Stimulated activated effector memory CD8-positive, alpha-beta T cell treated with anti-CD3 and anti-CD28 coated beads, Interleukin-12 subunit alpha, Interleukin-12 subunit beta, amount 100 ng/mL, for 72 hours (primary cell): ENCODE measurements at regions not wholly inside any gene's neighbourhood (a gene's known extent, or its start where the extent isn't known, plus 50 kb on each side); places are given as distances from the start of the nearest gene placed in this dataset.
"Not testable (repeated sequence)": the region's sequence is repeated elsewhere in the genome, so short reads cannot be mapped to it uniquely, and the experiment has no call there.

ENCODE experiments used
- ATAC-seq: fragments of 150-1000 bp; cut with Tn5 transposase; 2 replicates; pipeline ENCODE4 v1.10.0; 2021
- DNase-seq, 2 donors: peaks; one replicate each; pipeline ENCODE4 v3.0.0; 2021 to 2022; ENCODE audit warnings: low spot score in 2 of 2
- H3K27ac Mint-ChIP-seq: one replicate; pipeline ENCODE4 v1.8.0; 2022; ENCODE audit warnings: mild to moderate bottlenecking, mixed read lengths
- H3K36me3 Mint-ChIP-seq: one replicate; pipeline ENCODE4 v1.8.0; 2022; ENCODE audit warnings: mild to moderate bottlenecking, mixed read lengths
- H3K4me1 Mint-ChIP-seq: one replicate; pipeline ENCODE4 v1.8.0; 2022; ENCODE audit warnings: mixed read lengths
- H3K4me3 Mint-ChIP-seq: one replicate; pipeline ENCODE4 v1.8.0; 2022; ENCODE audit warnings: mild to moderate bottlenecking, mixed read lengths
- H3K9me3 Mint-ChIP-seq: one replicate; pipeline ENCODE4 v1.8.0; 2022; ENCODE audit warnings: mixed read lengths

GRCh38 chr2:228956701-228957474, 314.2 kb downstream of the PID1 start:
- ATAC-seq (no peak), DNase-seq (no peak)
- Mint-ChIP-seq H3K4me1 (no peaks in the 10 kb centered on the region), H3K4me3 (no peak overlapping the region), H3K27ac (no peak overlapping the region), H3K36me3 (no peaks in the 10 kb centered on the region), H3K9me3 (peaks cover 18% of the 10 kb centered on the region)

- ATAC-seq (no peak), DNase-seq (no peak)
- H3K4me1 Mint-ChIP-seq = no peaks in the 10 kb centered on the region
- no peaks in the 10 kb centered on the region for H3K36me3 Mint-ChIP-seq
- no peak overlapping the region for H3K27ac Mint-ChIP-seq
- peaks cover 7% of the 10 kb centered on the region for H3K9me3 Mint-ChIP-seq
- H3K4me3 Mint-ChIP-seq = no peak overlapping the region
Measured at GRCh38 chr2:228949831-228950230, 321.3 kb downstream of the PID1 start.

GRCh38 chr2:228945710-228946109, 325.4 kb downstream of the PID1 start:
- ATAC-seq (no peak), DNase-seq (no peak)
- peaks cover 9% of the 10 kb centered on the region for H3K9me3 Mint-ChIP-seq
- H3K27ac Mint-ChIP-seq = no peak overlapping the region
- no peaks in the 10 kb centered on the region for H3K36me3 Mint-ChIP-seq
- no peaks in the 10 kb centered on the region for H3K4me1 Mint-ChIP-seq
- no peak overlapping the region for H3K4me3 Mint-ChIP-seq

- no peaks in the 10 kb centered on the region for H3K36me3 Mint-ChIP-seq
- H3K9me3 Mint-ChIP-seq = peaks cover 14% of the 10 kb centered on the region
Measured at GRCh38 chr2:228942856-228943255, 328.2 kb downstream of the PID1 start.

GRCh38 chr2:228938629-228939028, 332.5 kb downstream of the PID1 start:
- ATAC-seq (no peak), DNase-seq (no peak)
- Mint-ChIP-seq H3K4me3 (no peak overlapping the region), H3K4me1 (no peaks in the 10 kb centered on the region), H3K9me3 (peaks cover 24% of the 10 kb centered on the region), H3K36me3 (no peaks in the 10 kb centered on the region), H3K27ac (no peak overlapping the region)

More at GRCh38 chr2:228942856-228943255, 328.2 kb downstream of the PID1 start:
- ATAC-seq (no peak), DNase-seq (no peak)
- Mint-ChIP-seq H3K27ac (no peak overlapping the region), H3K4me3 (no peak overlapping the region), H3K4me1 (no peaks in the 10 kb centered on the region)

GRCh38 chr2:228927028-228928010, 343.8 kb downstream of the PID1 start:
- no peak for DNase-seq
- peaks cover 23% of the 10 kb centered on the region for H3K9me3 Mint-ChIP-seq
- no peak overlapping the region for H3K4me3 Mint-ChIP-seq
- ATAC-seq = no peak
- no peaks in the 10 kb centered on the region for H3K36me3 Mint-ChIP-seq
- H3K27ac Mint-ChIP-seq = no peak overlapping the region
- H3K4me1 Mint-ChIP-seq = no peaks in the 10 kb centered on the region

- no peak overlapping the region for H3K27ac Mint-ChIP-seq
- DNase-seq (no peak), ATAC-seq (no peak)
- H3K4me3 Mint-ChIP-seq = no peak overlapping the region
- H3K36me3 Mint-ChIP-seq = no peaks in the 10 kb centered on the region
- peaks cover 16% of the 10 kb centered on the region for H3K9me3 Mint-ChIP-seq
- no peaks in the 10 kb centered on the region for H3K4me1 Mint-ChIP-seq
Measured at GRCh38 chr2:228919808-228920207, 351.3 kb downstream of the PID1 start.

- peaks cover 12% of the 10 kb centered on the region for H3K9me3 Mint-ChIP-seq
- H3K36me3 Mint-ChIP-seq = no peaks in the 10 kb centered on the region
- no peak overlapping the region for H3K27ac Mint-ChIP-seq
- ATAC-seq (no peak), DNase-seq (no peak)
- no peaks in the 10 kb centered on the region for H3K4me1 Mint-ChIP-seq
- no peak overlapping the region for H3K4me3 Mint-ChIP-seq
Measured at GRCh38 chr2:228917220-228917619, 353.9 kb downstream of the PID1 start.

GRCh38 chr2:228916416-228917090, 354.5 kb downstream of the PID1 start:
- no peak overlapping the region for H3K27ac Mint-ChIP-seq
- H3K4me3 Mint-ChIP-seq = no peak overlapping the region
- peaks cover 12% of the 10 kb centered on the region for H3K9me3 Mint-ChIP-seq
- H3K36me3 Mint-ChIP-seq = no peaks in the 10 kb centered on the region
- no peak for ATAC-seq
- no peaks in the 10 kb centered on the region for H3K4me1 Mint-ChIP-seq
- DNase-seq = no peak

GRCh38 chr2:228913176-228913575, 357.9 kb downstream of the PID1 start:
- H3K4me1 Mint-ChIP-seq = no peaks in the 10 kb centered on the region
- DNase-seq (no peak), ATAC-seq (no peak)
- no peak overlapping the region for H3K27ac Mint-ChIP-seq
- H3K36me3 Mint-ChIP-seq = no peaks in the 10 kb centered on the region
- H3K9me3 Mint-ChIP-seq = peaks cover 5% of the 10 kb centered on the region
- no peak overlapping the region for H3K4me3 Mint-ChIP-seq

- H3K27ac Mint-ChIP-seq, ATAC-seq, DNase-seq, H3K9me3 Mint-ChIP-seq, H3K4me3 Mint-ChIP-seq, H3K4me1 Mint-ChIP-seq, H3K36me3 Mint-ChIP-seq: not testable (repeated sequence)
Measured at GRCh38 chr2:228910872-228911271, 360.2 kb downstream of the PID1 start.

GRCh38 chr2:228902176-228902575, 368.9 kb downstream of the PID1 start:
- Mint-ChIP-seq H3K4me3 (no peak overlapping the region), H3K4me1 (no peaks in the 10 kb centered on the region), H3K9me3 (peaks cover 5% of the 10 kb centered on the region), H3K36me3 (no peaks in the 10 kb centered on the region), H3K27ac (no peak overlapping the region)
- DNase-seq (no peak), ATAC-seq (no peak)

GRCh38 chr2:228901531-228901930, 369.6 kb downstream of the PID1 start:
- H3K27ac Mint-ChIP-seq = no peak overlapping the region
- H3K36me3 Mint-ChIP-seq = no peaks in the 10 kb centered on the region
- no peak overlapping the region for H3K4me3 Mint-ChIP-seq
- H3K4me1 Mint-ChIP-seq = no peaks in the 10 kb centered on the region
- DNase-seq (no peak), ATAC-seq (no peak)
- peaks cover 5% of the 10 kb centered on the region for H3K9me3 Mint-ChIP-seq

GRCh38 chr2:228878138-228878537, 392.9 kb downstream of the PID1 start:
- Mint-ChIP-seq H3K36me3 (no peaks in the 10 kb centered on the region), H3K4me3 (no peak overlapping the region), H3K4me1 (no peaks in the 10 kb centered on the region), H3K27ac (no peak overlapping the region), H3K9me3 (peaks cover 11% of the 10 kb centered on the region)
- ATAC-seq = no peak
- no peak for DNase-seq

GRCh38 chr2:228876276-228876675, 394.8 kb downstream of the PID1 start:
- ATAC-seq = no peak
- no peak overlapping the region for H3K27ac Mint-ChIP-seq
- H3K9me3 Mint-ChIP-seq = peaks cover 11% of the 10 kb centered on the region
- DNase-seq = no peak
- no peak overlapping the region for H3K4me3 Mint-ChIP-seq
- H3K36me3 Mint-ChIP-seq = no peaks in the 10 kb centered on the region
- no peaks in the 10 kb centered on the region for H3K4me1 Mint-ChIP-seq
